Stimulated activated effector memory CD8-positive, alpha-beta T cell treated with anti-CD3 and anti-CD28 coated beads, Interleukin-12 subunit alpha, Interleukin-12 subunit beta, amount 100 ng/mL, for 72 hours (primary cell): ENCODE measurements at regions not wholly inside any gene's neighbourhood (a gene's known extent, or its start where the extent isn't known, plus 50 kb on each side); places are given as distances from the start of the nearest gene placed in this dataset.
A peak's percentile ranks its signal among the peaks of the same experiment; 100 is the strongest.
"Not testable (repeated sequence)": the region's sequence is repeated elsewhere in the genome, so short reads cannot be mapped to it uniquely, and the experiment has no call there.

Experiments
- ATAC-seq: fragments of 150-1000 bp; cut with Tn5 transposase; 2 replicates; pipeline ENCODE4 v1.10.0; 2021
- DNase-seq, 2 donors: peaks; one replicate each; pipeline ENCODE4 v3.0.0; 2021 to 2022; ENCODE audit warnings: low spot score in 2 of 2
- H3K27ac Mint-ChIP-seq: one replicate; pipeline ENCODE4 v1.8.0; 2022; ENCODE audit warnings: mild to moderate bottlenecking, mixed read lengths
- H3K36me3 Mint-ChIP-seq: one replicate; pipeline ENCODE4 v1.8.0; 2022; ENCODE audit warnings: mild to moderate bottlenecking, mixed read lengths
- H3K4me1 Mint-ChIP-seq: one replicate; pipeline ENCODE4 v1.8.0; 2022; ENCODE audit warnings: mixed read lengths
- H3K4me3 Mint-ChIP-seq: one replicate; pipeline ENCODE4 v1.8.0; 2022; ENCODE audit warnings: mild to moderate bottlenecking, mixed read lengths
- H3K9me3 Mint-ChIP-seq: one replicate; pipeline ENCODE4 v1.8.0; 2022; ENCODE audit warnings: mixed read lengths

GRCh38 chr12:59517522-59517921 is 78.3 kb upstream of the SLC16A7 start:
- H3K27ac Mint-ChIP-seq, result no peak overlapping the region
- ATAC-seq (no peak), DNase-seq (no peak)
- no peaks in the 10 kb centered on the region for H3K36me3 Mint-ChIP-seq
- no peak overlapping the region for H3K4me3 Mint-ChIP-seq
- no peaks in the 10 kb centered on the region for H3K9me3 Mint-ChIP-seq
- H3K4me1 Mint-ChIP-seq, result no peaks in the 10 kb centered on the region

- Mint-ChIP-seq H3K27ac (no peak overlapping the region), H3K9me3 (no peaks in the 10 kb centered on the region), H3K36me3 (no peaks in the 10 kb centered on the region), H3K4me1 (peaks cover 7% of the 10 kb centered on the region), H3K4me3 (no peak overlapping the region)
- ATAC-seq (no peak), DNase-seq (no peak)
Observed at GRCh38 chr12:59500915-59501314, 94.9 kb upstream of the SLC16A7 start.

DNA sequence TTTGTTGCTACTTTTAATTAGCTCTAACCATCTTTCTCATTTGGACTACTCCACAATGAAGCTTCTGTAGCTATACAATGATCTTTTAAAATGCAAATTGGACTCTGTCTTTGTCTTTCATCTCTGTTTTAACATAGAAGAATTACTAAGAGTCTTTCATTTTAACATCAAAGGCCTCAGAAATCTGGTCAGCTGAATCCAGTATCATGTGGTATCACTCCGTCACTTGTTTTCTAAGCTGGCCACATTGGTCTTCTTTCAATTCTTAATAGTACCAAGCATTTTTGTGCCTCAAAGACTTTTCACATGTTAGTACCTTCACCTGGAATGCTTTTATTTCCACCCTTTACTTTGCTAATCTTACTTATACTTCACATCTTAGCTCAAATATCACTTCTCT is 95.5 kb upstream of the SLC16A7 start:
- Mint-ChIP-seq H3K4me1 (peaks cover 7% of the 10 kb centered on the region), H3K27ac (no peak overlapping the region), H3K4me3 (no peak overlapping the region), H3K9me3 (no peaks in the 10 kb centered on the region), H3K36me3 (no peaks in the 10 kb centered on the region)
- DNase-seq (no peak), ATAC-seq (no peak)

DNA sequence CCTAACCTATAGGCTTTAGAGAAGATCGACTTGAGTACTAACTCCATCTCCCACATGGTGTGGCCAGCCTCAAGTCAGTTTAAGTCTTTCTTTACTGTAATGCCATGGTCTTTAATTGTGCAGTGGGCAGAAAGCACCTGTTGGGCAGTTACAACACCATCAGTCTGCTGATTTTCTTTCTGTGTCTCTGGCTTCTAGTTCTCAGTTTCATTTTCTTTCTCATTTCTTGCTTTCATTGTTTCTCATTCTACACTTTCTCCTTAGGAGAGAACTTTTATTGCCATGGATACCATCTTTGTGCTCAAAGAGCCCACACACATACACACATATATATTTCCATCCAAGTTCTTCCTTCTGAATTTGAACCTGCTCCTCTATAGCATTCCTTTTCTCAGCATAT is 96.1 kb upstream of the SLC16A7 start:
- Mint-ChIP-seq H3K4me3 (no peak overlapping the region), H3K27ac (no peak overlapping the region), H3K36me3 (no peaks in the 10 kb centered on the region), H3K9me3 (no peaks in the 10 kb centered on the region), H3K4me1 (peaks cover 7% of the 10 kb centered on the region)
- DNase-seq (no peak), ATAC-seq (peak; percentile 66)

DNA sequence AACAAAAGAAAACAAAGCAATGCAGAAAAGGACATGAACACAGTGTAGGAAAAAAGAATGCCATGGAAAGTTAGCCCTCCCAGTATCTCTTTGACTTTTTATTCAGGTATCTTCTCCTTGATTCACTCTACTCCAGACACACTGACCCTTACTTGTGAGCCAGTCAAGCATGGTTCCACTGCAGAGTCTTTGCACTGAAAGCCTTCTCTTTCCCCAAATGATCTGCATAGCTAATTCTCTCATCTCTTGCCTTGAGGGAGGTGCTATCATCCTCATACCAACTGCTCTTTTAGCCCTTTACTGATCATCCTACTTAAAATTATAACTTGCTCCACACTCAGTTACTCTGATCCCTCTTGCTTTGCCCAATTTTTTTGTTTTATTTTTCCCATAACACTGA is 101.2 kb upstream of the SLC16A7 start:
- H3K27ac Mint-ChIP-seq, result no peak overlapping the region
- H3K4me1 Mint-ChIP-seq, result peaks cover 1% of the 10 kb centered on the region
- H3K4me3 Mint-ChIP-seq, result no peak overlapping the region
- no peaks in the 10 kb centered on the region for H3K9me3 Mint-ChIP-seq
- DNase-seq (no peak), ATAC-seq (no peak)
- H3K36me3 Mint-ChIP-seq, result no peaks in the 10 kb centered on the region

DNA sequence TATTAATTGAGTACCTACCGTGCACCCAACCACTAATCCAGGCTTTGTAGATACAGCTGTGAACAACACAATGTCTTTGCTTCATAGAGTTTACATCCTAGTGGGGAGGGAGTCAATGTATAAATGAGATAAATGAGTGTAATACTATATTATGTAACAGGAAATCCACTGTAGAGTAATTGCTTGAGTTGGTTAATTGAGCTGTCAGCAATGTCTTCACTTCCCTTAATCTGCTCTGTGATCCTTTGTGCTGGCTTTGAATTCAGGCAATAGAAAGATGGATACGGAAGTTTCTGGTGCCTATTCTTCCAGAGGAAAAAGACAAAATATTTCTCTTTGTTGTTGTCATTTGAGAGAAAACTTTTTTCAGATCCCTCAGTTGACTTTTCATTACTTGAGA is 104.0 kb upstream of the SLC16A7 start:
- Mint-ChIP-seq H3K36me3 (no peaks in the 10 kb centered on the region), H3K9me3 (no peaks in the 10 kb centered on the region), H3K4me3 (no peak overlapping the region), H3K27ac (no peak overlapping the region), H3K4me1 (no peaks in the 10 kb centered on the region)
- ATAC-seq (no peak), DNase-seq (no peak)

GRCh38 chr12:59486827-59487226 is 109.0 kb upstream of the SLC16A7 start:
- H3K36me3 Mint-ChIP-seq, result no peaks in the 10 kb centered on the region
- DNase-seq, result no peak
- no peak for ATAC-seq
- H3K27ac Mint-ChIP-seq, result no peak overlapping the region
- no peaks in the 10 kb centered on the region for H3K4me1 Mint-ChIP-seq
- H3K4me3 Mint-ChIP-seq, result no peak overlapping the region
- H3K9me3 Mint-ChIP-seq, result no peaks in the 10 kb centered on the region

DNA sequence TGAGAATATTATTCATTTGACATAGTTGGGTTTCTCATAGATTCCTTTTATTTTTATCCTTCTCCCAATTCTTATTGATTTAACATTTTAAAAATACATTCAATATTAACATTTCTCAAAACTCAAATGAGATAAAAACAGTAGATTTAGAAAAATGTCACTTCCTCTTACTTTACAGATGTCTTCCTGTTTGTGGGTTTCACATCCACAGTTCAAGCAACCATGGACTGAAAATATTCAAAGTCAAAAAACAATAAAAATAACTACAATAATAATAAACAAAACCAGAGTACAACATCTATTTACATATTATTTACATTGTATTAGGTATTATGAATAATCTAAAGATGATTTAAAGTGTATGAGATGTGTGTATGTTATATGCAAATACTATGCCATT is 111.3 kb upstream of the SLC16A7 start:
- Mint-ChIP-seq H3K36me3 (no peaks in the 10 kb centered on the region), H3K27ac (no peak overlapping the region), H3K4me1 (no peaks in the 10 kb centered on the region), H3K4me3 (no peak overlapping the region), H3K9me3 (no peaks in the 10 kb centered on the region)
- no peak for ATAC-seq
- no peak for DNase-seq

DNA sequence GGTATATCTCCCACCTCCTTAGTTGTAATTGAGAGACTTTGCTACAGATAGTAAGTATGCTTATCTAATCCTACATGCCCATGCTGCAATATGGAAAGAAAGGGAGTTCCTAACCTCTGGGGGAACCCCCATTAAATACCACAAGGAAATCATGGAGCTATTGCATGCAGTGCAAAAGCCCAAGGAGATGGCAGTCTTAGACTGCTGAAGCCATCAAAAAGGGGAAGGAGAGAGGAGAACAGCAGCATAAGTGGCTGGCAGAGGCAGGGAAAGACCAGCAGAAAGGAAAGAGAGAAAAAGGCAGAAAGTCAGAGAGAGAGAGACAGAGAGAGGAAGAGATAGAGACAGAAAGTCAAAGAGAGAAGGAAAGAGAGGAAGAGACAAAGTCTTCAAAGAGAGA is 121.6 kb upstream of the SLC16A7 start:
- ATAC-seq, H3K4me3 Mint-ChIP-seq, DNase-seq, H3K4me1 Mint-ChIP-seq, H3K27ac Mint-ChIP-seq, H3K36me3 Mint-ChIP-seq: not testable (repeated sequence)
- H3K9me3 Mint-ChIP-seq, result peaks cover 12% of the 10 kb centered on the region

DNA sequence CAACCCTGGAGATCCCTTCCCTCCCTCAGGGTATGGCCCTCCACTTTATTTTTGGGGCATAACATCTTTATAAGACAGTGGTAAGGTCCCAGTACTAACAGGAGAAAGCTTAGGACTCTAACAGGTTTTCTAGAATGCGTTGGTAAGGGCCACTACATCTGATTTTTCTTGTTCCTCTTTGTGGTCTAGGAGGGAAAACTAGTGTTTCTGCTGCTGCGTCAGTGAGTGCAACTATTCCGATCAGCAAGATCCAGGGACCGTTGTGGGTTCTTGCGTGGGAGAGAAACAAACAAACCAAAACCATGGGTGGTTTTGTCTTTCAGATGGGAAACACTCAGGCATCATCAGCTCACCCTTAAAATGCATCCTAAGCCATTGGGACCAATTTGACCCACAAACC is 123.6 kb upstream of the SLC16A7 start:
- peaks cover 12% of the 10 kb centered on the region for H3K9me3 Mint-ChIP-seq
- H3K36me3 Mint-ChIP-seq, result no peaks in the 10 kb centered on the region
- H3K4me1 Mint-ChIP-seq, result no peaks in the 10 kb centered on the region
- no peak overlapping the region for H3K4me3 Mint-ChIP-seq
- ATAC-seq, result no peak
- DNase-seq, result no peak
- no peak overlapping the region for H3K27ac Mint-ChIP-seq

DNA sequence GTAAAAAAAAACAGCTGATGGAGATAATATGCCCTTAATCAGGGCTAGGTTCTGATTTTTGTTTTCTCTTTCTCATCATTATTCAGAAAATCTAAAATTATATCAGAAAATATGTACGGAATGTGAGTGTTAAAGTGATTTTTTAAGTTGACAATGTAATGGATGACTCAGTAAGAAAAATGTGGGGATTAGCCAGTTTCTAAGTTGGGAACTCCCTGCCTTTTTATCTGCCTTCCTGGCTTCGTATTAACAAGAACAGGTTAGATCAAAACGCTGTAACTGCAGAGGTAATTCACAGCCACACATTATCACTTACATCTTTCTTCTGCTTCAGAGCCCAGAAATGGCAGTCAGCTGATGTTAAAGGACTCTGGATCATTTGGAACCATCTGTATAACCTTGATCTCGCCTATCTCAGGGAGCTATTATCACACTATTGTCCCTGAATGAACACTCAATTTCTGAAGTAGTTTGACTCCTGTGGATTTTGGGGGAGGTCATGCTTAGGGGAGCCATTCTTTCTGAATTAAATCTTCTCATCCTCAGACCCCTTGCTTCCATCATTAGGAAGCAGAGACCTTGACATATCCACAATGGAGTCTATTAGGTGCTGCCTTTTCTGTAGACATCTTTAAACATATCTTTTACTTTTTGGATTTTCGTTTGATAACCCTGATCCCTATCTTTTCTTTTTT is 135.7 kb upstream of the SLC16A7 start:
- H3K4me3 Mint-ChIP-seq, result no peak overlapping the region
- DNase-seq (no peak), ATAC-seq (no peak)
- no peaks in the 10 kb centered on the region for H3K36me3 Mint-ChIP-seq
- H3K9me3 Mint-ChIP-seq, result no peaks in the 10 kb centered on the region
- no peak overlapping the region for H3K27ac Mint-ChIP-seq
- H3K4me1 Mint-ChIP-seq, result no peaks in the 10 kb centered on the region

- no peak overlapping the region for H3K27ac Mint-ChIP-seq
- H3K4me1 Mint-ChIP-seq, result no peaks in the 10 kb centered on the region
- no peak overlapping the region for H3K4me3 Mint-ChIP-seq
- ATAC-seq (no peak), DNase-seq (no peak)
- no peaks in the 10 kb centered on the region for H3K9me3 Mint-ChIP-seq
- H3K36me3 Mint-ChIP-seq, result no peaks in the 10 kb centered on the region
Observed at GRCh38 chr12:59453475-59453874, 142.4 kb upstream of the SLC16A7 start.

- Mint-ChIP-seq H3K4me3 (no peak overlapping the region), H3K36me3 (no peaks in the 10 kb centered on the region), H3K9me3 (no peaks in the 10 kb centered on the region), H3K27ac (no peak overlapping the region), H3K4me1 (no peaks in the 10 kb centered on the region)
- ATAC-seq, result no peak
- DNase-seq, result no peak
Observed at GRCh38 chr12:59452746-59453145, 143.1 kb upstream of the SLC16A7 start.

- DNase-seq, result no peak
Observed at GRCh38 chr12:59452259-59452658, 143.6 kb upstream of the SLC16A7 start.

DNA sequence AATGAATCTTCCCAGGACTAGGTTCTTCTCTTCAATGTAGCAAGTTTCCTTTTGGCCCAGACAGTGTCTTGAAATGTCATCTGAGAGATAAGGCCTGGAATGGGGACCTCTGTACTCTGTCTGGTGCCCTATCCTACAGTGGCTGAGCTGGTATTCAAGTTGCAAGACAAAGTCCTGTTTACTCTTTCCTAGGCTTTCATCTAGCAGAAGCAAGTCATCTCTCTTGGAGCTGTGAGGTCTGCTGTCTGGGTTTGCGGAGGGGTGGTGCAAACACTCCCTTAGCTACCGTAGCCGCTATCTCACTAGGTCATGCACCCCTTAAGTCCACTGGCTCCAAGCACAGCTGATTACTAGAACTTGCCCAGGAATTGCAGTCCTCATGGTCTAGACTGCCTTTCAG is 149.7 kb upstream of the SLC16A7 start:
- no peak for ATAC-seq

More at GRCh38 chr12:59452259-59452658, 143.6 kb upstream of the SLC16A7 start:
- H3K9me3 Mint-ChIP-seq, result no peaks in the 10 kb centered on the region
- H3K4me1 Mint-ChIP-seq, result no peaks in the 10 kb centered on the region
- H3K4me3 Mint-ChIP-seq, result no peak overlapping the region
- no peak overlapping the region for H3K27ac Mint-ChIP-seq
- no peak for ATAC-seq
- no peaks in the 10 kb centered on the region for H3K36me3 Mint-ChIP-seq

DNA sequence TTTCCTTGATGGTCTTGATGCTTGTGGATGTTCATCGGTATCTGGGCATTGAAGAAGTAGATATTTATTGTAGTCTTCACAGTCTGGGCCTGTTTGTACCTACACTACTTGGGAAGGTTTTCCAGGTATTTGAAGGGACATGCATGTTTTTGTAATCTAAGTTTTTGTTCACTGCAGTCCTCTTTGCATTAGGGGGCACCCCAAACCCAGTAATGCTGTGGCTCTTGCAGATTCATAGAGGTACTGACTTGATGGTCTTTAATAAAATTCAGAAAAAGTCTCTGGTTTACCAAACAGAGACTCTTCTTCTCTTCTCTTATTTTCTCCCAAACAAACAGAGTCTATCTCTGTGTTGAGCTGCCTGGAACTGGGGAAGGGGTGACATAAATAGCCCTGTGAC is 150.9 kb upstream of the SLC16A7 start:
- peaks cover 13% of the 10 kb centered on the region for H3K9me3 Mint-ChIP-seq
- no peak overlapping the region for H3K27ac Mint-ChIP-seq
- H3K4me1 Mint-ChIP-seq, result no peaks in the 10 kb centered on the region
- ATAC-seq (no peak), DNase-seq (no peak)
- H3K4me3 Mint-ChIP-seq, result no peak overlapping the region
- no peaks in the 10 kb centered on the region for H3K36me3 Mint-ChIP-seq

More for the DNA sequence above, 149.7 kb upstream of the SLC16A7 start:
- H3K9me3 Mint-ChIP-seq, result peaks cover 7% of the 10 kb centered on the region
- H3K36me3 Mint-ChIP-seq, result no peaks in the 10 kb centered on the region
- no peak for DNase-seq
- no peak overlapping the region for H3K27ac Mint-ChIP-seq
- H3K4me1 Mint-ChIP-seq, result no peaks in the 10 kb centered on the region
- H3K4me3 Mint-ChIP-seq, result no peak overlapping the region

- no peak overlapping the region for H3K4me3 Mint-ChIP-seq
- no peak overlapping the region for H3K27ac Mint-ChIP-seq
- H3K4me1 Mint-ChIP-seq, result no peaks in the 10 kb centered on the region
- no peak for ATAC-seq
- DNase-seq, result no peak
- H3K9me3 Mint-ChIP-seq, result peaks cover 2% of the 10 kb centered on the region
- no peaks in the 10 kb centered on the region for H3K36me3 Mint-ChIP-seq
Observed at GRCh38 chr12:59432057-59432456, 163.8 kb upstream of the SLC16A7 start.
